Heart right ventricle (tissue), 16 donors: ENCODE measurements at regions not wholly inside any gene's neighbourhood (a gene's known extent, or its start where the extent isn't known, plus 50 kb on each side); places are given as distances from the start of the nearest gene placed in this dataset.

Experiments used
- ATAC-seq, 8 donors: fragments of 200-7000 bp; cut with Tn5 transposase; one replicate each; pipeline ENCODE4 v1.9.1; 2020; ENCODE audit warnings: mild to moderate bottlenecking in 8 of 8, moderate library complexity in 8 of 8, moderate number of reproducible peaks in 1 of 8
- DNase-seq, 2 donors: peaks; one replicate each; pipeline ENCODE4 v3.0.0-alpha.2; 2020
- H3K27ac ChIP-seq, 10 donors: fragments of 200-600 bp; sonication (generic) in 2 of 10; one replicate each; pipeline versions ENCODE4 v1.5.0 to v1.8.0; 2020 to 2022; ENCODE audit warnings: mild to moderate bottlenecking in 3 of 10
- H3K27me3 ChIP-seq, 7 donors: fragments of 200-600 bp; one replicate each; pipeline ENCODE4 v1.8.0; 2021 to 2022; ENCODE audit warnings: mild to moderate bottlenecking in 2 of 7
- H3K36me3 ChIP-seq, 9 donors: fragments of 200-600 bp; sonication (generic) in 1 of 9; one replicate each; pipeline versions ENCODE4 v1.5.0 to v1.8.0; 2020 to 2022; ENCODE audit warnings: mild to moderate bottlenecking in 2 of 9
- H3K4me1 ChIP-seq, 9 donors: fragments of 200-600 bp; sonication (generic) in 1 of 9; one replicate each; pipeline versions ENCODE4 v1.5.0 to v1.8.0; 2020 to 2022; ENCODE audit warnings: mild to moderate bottlenecking in 4 of 9
- H3K4me3 ChIP-seq, 10 donors: fragments of 200-600 bp; sonication (generic) in 2 of 10; one replicate each; pipeline versions ENCODE4 v1.5.0 to v1.8.0; 2020 to 2022; ENCODE audit warnings: mild to moderate bottlenecking in 7 of 10, moderate library complexity in 2 of 10
- H3K9me3 ChIP-seq, 11 donors: fragments of 200-600 bp in 10 of 11; sonication (generic) in 2 of 11; one replicate each; pipeline versions ENCODE4 v1.5.0 to v1.8.0; 2013 to 2022; ENCODE audit warnings: mild to moderate bottlenecking in 2 of 11, control low read depth in 1 of 11, moderate library complexity in 1 of 11
- WGBS, 2 donors: extraction: QIAGEN DNeasy Blood & Tissue Kit; methylation state at CpG; one replicate each; pipeline ENCODE4 v1.1.7; 2013; ENCODE audit warnings: inconsistent platforms in 1 of 2; 5-methylcytosine and 5-hydroxymethylcytosine counted together
- intact Hi-C, 10 donors: fragments of 100-400 bp; cut with DNase I; formaldehyde crosslinking; loops; one replicate each; pipeline versions ENCODE4 v1.11.1 to v1.14.2; 2022
- TF ChIP-seq, protein P1 (sequence below), 9 donors: fragments of 200-600 bp; sonication (generic) in 2 of 9; IDR thresholded peaks; one replicate each; pipeline versions ENCODE4 v1.5.0 to v1.8.0; 2021 to 2022; ENCODE audit warnings: antibody characterized with exemption in 9 of 9, mild to moderate bottlenecking in 5 of 9, moderate library complexity in 1 of 9
- donor health status: Arrhythmogenic right ventricular cardiomyopathy.
- donor health status: ischemic (EF 13 %, LVEDD 7.1; RV severe dilation, severe dysfunction).
- donor health status: healthy with polysubstance abuse.
- donor health status: DM: no; HTN: yes; CAD: no.
- donor health status: DM: no; HTN: no; CAD: no.
- donor health status: ischemic (EF 25% LVEDD 6.9; RV normal size, moderate dysfunction).
- donor health status: ischemic (EF 25% LVEDD 5.7; RV mildly dilated, moderate dysfunction).
- donor health status: healthy.
- donor health status: DM: yes; HTN: yes; CAD: no.
- donor health status: Ischemic cardiomyopathy.
- donor health status: ischemic (EF 35%, LVEDD 5.7; RV mildly dilated, moderate dysfunction).
- donor health status: nonischemic (EF 11% LVEDD 7.7; RV severe dilation, severe dysfunction).
- donor health status: DM: yes; HTN: yes; CAD: no.
- donor health status: PGD.
- donor health status: ischemic (EF 29% LVEDD 5.4; RV normal size, mild dysfunction).
- donor health status: nonischemic (EF 23%, LVEDD 6.1; RV moderate dilation, normal function).

DNA sequence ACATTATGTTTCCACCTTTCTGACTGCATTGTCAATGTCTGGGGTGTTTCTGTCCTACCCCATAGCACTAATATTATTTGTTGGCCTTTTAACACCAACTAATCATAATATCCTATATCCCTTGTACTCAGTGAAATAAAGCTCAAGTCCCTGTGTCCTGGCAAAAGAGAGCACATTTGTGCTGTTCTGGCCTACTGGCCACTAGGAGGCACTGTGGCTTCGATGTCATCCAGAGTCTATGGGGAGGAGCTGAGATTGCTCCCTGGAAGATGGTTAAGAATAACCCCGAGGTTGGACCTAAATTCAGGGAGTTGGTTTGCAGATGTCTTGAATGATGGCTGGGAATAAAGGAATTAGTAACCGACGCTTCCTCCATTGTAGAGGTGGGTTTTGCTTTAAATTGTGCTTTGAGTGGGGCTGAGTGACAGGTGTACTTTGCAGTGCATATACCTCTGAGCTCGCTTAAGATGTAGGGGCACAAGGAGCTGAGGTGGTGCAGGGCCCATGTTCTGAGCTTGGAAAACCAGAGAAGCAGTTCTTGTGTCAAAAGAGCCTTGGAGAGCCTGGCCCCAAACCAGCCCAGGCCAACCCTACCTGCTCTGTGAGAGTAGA, 191.2 kb upstream of the PRSS1 start:
- peaks cover 0 to 29% (median 18%) of the 10 kb centered on the region in 7 donors for H3K27me3 ChIP-seq
- no peaks in the 10 kb centered on the region for H3K36me3 ChIP-seq
- H3K4me1 ChIP-seq, result peaks cover 0 to 25% (median 0%) of the 10 kb centered on the region in 9 donors
- no peak overlapping the region for H3K4me3 ChIP-seq
- intact Hi-C loops, result no loop called here
- no peak overlapping the region for H3K27ac ChIP-seq
- ATAC-seq (no peak), DNase-seq (no peak)
- WGBS, 2 donors, result 20 to 31% methylated on average over 5 of the region's 5 CpGs
- TF ChIP-seq, protein P1, sequence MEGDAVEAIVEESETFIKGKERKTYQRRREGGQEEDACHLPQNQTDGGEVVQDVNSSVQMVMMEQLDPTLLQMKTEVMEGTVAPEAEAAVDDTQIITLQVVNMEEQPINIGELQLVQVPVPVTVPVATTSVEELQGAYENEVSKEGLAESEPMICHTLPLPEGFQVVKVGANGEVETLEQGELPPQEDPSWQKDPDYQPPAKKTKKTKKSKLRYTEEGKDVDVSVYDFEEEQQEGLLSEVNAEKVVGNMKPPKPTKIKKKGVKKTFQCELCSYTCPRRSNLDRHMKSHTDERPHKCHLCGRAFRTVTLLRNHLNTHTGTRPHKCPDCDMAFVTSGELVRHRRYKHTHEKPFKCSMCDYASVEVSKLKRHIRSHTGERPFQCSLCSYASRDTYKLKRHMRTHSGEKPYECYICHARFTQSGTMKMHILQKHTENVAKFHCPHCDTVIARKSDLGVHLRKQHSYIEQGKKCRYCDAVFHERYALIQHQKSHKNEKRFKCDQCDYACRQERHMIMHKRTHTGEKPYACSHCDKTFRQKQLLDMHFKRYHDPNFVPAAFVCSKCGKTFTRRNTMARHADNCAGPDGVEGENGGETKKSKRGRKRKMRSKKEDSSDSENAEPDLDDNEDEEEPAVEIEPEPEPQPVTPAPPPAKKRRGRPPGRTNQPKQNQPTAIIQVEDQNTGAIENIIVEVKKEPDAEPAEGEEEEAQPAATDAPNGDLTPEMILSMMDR (IDR thresholded peaks at IDR 0.05), result peak in 6 of 9 donors; percentile 30 to 72 (median 36)
- no peaks in the 10 kb centered on the region for H3K9me3 ChIP-seq

DNA sequence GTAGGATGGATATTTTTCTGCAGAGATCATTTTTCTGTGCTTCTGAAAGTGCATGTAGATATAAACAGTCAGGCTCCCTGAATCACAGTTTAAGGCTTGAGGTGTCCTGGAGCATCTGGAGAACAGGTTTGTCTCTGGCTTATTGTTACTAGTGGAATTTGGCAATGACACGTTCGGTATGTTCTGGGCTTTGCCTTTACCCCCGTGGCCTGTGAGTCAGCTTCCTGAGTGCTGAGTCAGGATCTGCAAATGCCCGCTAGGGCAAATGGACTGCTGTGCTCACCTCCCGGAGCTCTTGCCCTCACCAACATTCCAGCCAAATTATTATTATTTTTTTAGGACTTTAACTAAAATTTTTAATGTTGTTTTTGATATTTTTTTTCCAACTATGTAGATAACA, 192.5 kb upstream of the PRSS1 start:
- TF ChIP-seq, protein P1 (IDR thresholded peaks at IDR 0.05), result peak in 2 of 9 donors; percentile 9 to 20
- H3K27ac ChIP-seq, result no peak overlapping the region
- no peaks in the 10 kb centered on the region for H3K9me3 ChIP-seq
- intact Hi-C loops, result no loop called here
- H3K4me1 ChIP-seq, result peaks cover 0 to 22% (median 0%) of the 10 kb centered on the region in 9 donors
- 17 to 18% methylated on average over 5 of the region's 5 CpGs for WGBS, 2 donors
- no peak overlapping the region for H3K4me3 ChIP-seq
- H3K36me3 ChIP-seq, result no peaks in the 10 kb centered on the region
- DNase-seq, result peak; percentile 14
- peak in 7 of 8 donors; percentile 29 to 92 (median 53) for ATAC-seq
- peaks cover 0 to 20% (median 9%) of the 10 kb centered on the region in 7 donors for H3K27me3 ChIP-seq

- Histone ChIP-seq H3K9me3 (no peaks in the 10 kb centered on the region), H3K27ac (no peak overlapping the region), H3K36me3 (no peaks in the 10 kb centered on the region), H3K27me3 (peaks cover 0 to 19% (median 7%) of the 10 kb centered on the region in 7 donors), H3K4me1 (peaks cover 0 to 22% (median 0%) of the 10 kb centered on the region in 9 donors), H3K4me3 (no peak overlapping the region)
- intact Hi-C loops, result no loop called here
- ATAC-seq, result no peak
- TF ChIP-seq, protein P1 (IDR thresholded peaks at IDR 0.05), result no peak
- WGBS, 2 donors, result 65 to 67% methylated on average over 10 of the region's 10 CpGs
- no peak for DNase-seq
Observed at GRCh38 chr7:142554560-142555532, 194.4 kb upstream of the PRSS1 start.

DNA sequence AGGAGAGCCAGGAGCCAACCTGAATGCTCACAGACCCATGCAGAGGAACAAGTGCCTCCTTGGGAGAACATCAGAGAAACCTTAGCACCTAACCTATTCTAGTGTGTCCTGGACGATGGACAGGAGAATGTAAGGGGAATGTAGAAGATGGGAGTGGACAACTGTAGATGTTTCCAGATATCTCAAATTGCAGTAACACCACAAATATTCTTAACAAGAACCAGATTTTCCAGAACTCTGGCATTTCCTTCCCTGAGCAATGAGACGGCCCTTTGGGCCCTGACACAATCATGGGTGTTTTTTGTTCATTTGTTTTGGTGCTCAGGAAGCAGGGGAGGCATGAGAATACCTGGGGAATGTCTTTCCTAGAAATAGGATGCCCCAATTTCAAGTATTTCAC, 196.1 kb upstream of the PRSS1 start:
- no peak for DNase-seq
- TF ChIP-seq, protein P1 (IDR thresholded peaks at IDR 0.05), result no peak
- H3K27me3 ChIP-seq, result peaks cover 0 to 8% (median 4%) of the 10 kb centered on the region in 7 donors
- peaks cover 0 to 22% (median 0%) of the 10 kb centered on the region in 9 donors for H3K4me1 ChIP-seq
- no peaks in the 10 kb centered on the region for H3K36me3 ChIP-seq
- no peak overlapping the region for H3K4me3 ChIP-seq
- intact Hi-C loops, result no loop called here
- H3K27ac ChIP-seq, result no peak overlapping the region
- H3K9me3 ChIP-seq, result no peaks in the 10 kb centered on the region
- no peak for ATAC-seq
- 69 to 83% methylated on average over 2 of the region's 2 CpGs for WGBS, 2 donors
